Ureter (tissue), 1 donor: ENCODE measurements at regions not wholly inside any gene's neighbourhood (a gene's known extent, or its start where the extent isn't known, plus 50 kb on each side); places are given as distances from the start of the nearest gene placed in this dataset.

Experiments
- DNase-seq: peaks from one replicate; pipeline ENCODE4 v3.0.0-alpha.2; 2020; ENCODE audit warnings: low spot score
- donor health status: DM: yes; HTN: yes; CAD: no.

DNA sequence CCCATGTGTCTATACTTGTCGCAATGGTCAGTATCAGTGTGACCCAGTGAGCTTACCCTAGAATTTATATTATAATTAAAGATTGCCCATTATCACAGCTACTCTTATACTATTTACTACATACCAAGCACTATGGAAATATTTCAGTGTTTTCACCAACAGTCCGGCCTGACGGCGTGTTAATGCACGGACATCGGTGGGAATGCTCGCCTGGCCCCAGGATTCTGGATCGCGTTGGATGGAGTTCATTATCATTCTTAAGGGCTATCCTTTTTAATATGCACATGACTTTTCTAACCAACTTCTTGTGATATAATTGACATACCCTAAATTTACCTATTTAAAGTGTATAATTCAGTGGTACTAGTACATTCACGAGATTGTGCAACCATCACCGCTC is 51.8 kb upstream of the AFDN start:
- no peak for DNase-seq

GRCh38 chr6:167776906-167777627 is 49.6 kb upstream of the AFDN start:
- no peak for DNase-seq
